ENCODE measurements at regions not wholly inside any gene's neighbourhood (a gene's known extent, or its start where the extent isn't known, plus 50 kb on each side); places are given as distances from the start of the nearest gene placed in this dataset.

- no peak overlapping the region for H3K9ac ChIP-seq (ENCODE audit: low read length)
- TF ChIP-seq EZH2 (IDR thresholded peaks at IDR 0.05; ENCODE audit: borderline replicate concordance, low read length) (no peak), CTCF (IDR thresholded peaks at IDR 0.05; ENCODE audit: low read length) (no peak)
- no peaks in the 10 kb centered on the region for H3K27me3 ChIP-seq (ENCODE audit: insufficient read depth, low read length)
- H3K4me2 ChIP-seq (ENCODE audit: low read length): no peak overlapping the region
- H3K36me3 ChIP-seq (ENCODE audit: insufficient read depth, low read length): no peaks in the 10 kb centered on the region
- no peaks in the 10 kb centered on the region for H4K20me1 ChIP-seq (ENCODE audit: insufficient read depth, low read length)
- no peaks in the 10 kb centered on the region for H3K9me3 ChIP-seq (ENCODE audit: low read length)
- no peaks in the 10 kb centered on the region for H3K4me1 ChIP-seq (ENCODE audit: insufficient read depth, low read length, severe bottlenecking)
- no peak overlapping the region for H3K27ac ChIP-seq (ENCODE audit: low read depth, low read length, poor library complexity, severe bottlenecking)
- no peaks in the 10 kb centered on the region for H3K79me2 ChIP-seq (ENCODE audit: insufficient read depth, low read length)
- no peaks in the 10 kb centered on the region for H3K9me2 ChIP-seq (ENCODE audit: low read depth, low read length)
- no peaks in the 10 kb centered on the region for H3F3A ChIP-seq (ENCODE audit: insufficient read depth, low read length)
- H2AFZ ChIP-seq (ENCODE audit: low read length): no peak overlapping the region
- no peak overlapping the region for H3K4me3 ChIP-seq (ENCODE audit: low read depth, low read length, poor library complexity, severe bottlenecking)
Observed at GRCh38 chr9:26142631-26143030, 464.4 kb upstream of the TUSC1 start.

GRCh38 chr9:26142201-26142600 lies 464.0 kb upstream of the TUSC1 start:
- no peak overlapping the region for H3K9ac ChIP-seq (ENCODE audit: low read length)
- H3K4me2 ChIP-seq (ENCODE audit: low read length): no peak overlapping the region
- H4K20me1 ChIP-seq (ENCODE audit: insufficient read depth, low read length): no peaks in the 10 kb centered on the region
- H3K36me3 ChIP-seq (ENCODE audit: insufficient read depth, low read length): no peaks in the 10 kb centered on the region
- H2AFZ ChIP-seq (ENCODE audit: low read length): no peak overlapping the region
- no peaks in the 10 kb centered on the region for H3K4me1 ChIP-seq (ENCODE audit: insufficient read depth, low read length, severe bottlenecking)
- no peaks in the 10 kb centered on the region for H3K27me3 ChIP-seq (ENCODE audit: insufficient read depth, low read length)
- no peak overlapping the region for H3K4me3 ChIP-seq (ENCODE audit: low read depth, low read length, poor library complexity, severe bottlenecking)
- no peaks in the 10 kb centered on the region for H3K9me3 ChIP-seq (ENCODE audit: low read length)
- H3F3A ChIP-seq (ENCODE audit: insufficient read depth, low read length): no peaks in the 10 kb centered on the region
- H3K27ac ChIP-seq (ENCODE audit: low read depth, low read length, poor library complexity, severe bottlenecking): no peak overlapping the region
- H3K79me2 ChIP-seq (ENCODE audit: insufficient read depth, low read length): no peaks in the 10 kb centered on the region
- H3K9me2 ChIP-seq (ENCODE audit: low read depth, low read length): no peaks in the 10 kb centered on the region
- TF ChIP-seq EZH2 (IDR thresholded peaks at IDR 0.05; ENCODE audit: borderline replicate concordance, low read length) (no peak), CTCF (IDR thresholded peaks at IDR 0.05; ENCODE audit: low read length) (no peak)

GRCh38 chr9:26133537-26133936 lies 455.3 kb upstream of the TUSC1 start:
- H3K4me3 ChIP-seq (ENCODE audit: low read depth, low read length, poor library complexity, severe bottlenecking): no peak overlapping the region
- H3K36me3 ChIP-seq (ENCODE audit: insufficient read depth, low read length): no peaks in the 10 kb centered on the region
- H3K4me1 ChIP-seq (ENCODE audit: insufficient read depth, low read length, severe bottlenecking): no peaks in the 10 kb centered on the region
- H3K79me2 ChIP-seq (ENCODE audit: insufficient read depth, low read length): no peaks in the 10 kb centered on the region
- H3K27me3 ChIP-seq (ENCODE audit: insufficient read depth, low read length): no peaks in the 10 kb centered on the region
- H3K4me2 ChIP-seq (ENCODE audit: low read length): no peak overlapping the region
- no peaks in the 10 kb centered on the region for H3F3A ChIP-seq (ENCODE audit: insufficient read depth, low read length)
- no peak overlapping the region for H2AFZ ChIP-seq (ENCODE audit: low read length)
- H3K9me2 ChIP-seq (ENCODE audit: low read depth, low read length): no peaks in the 10 kb centered on the region
- no peaks in the 10 kb centered on the region for H4K20me1 ChIP-seq (ENCODE audit: insufficient read depth, low read length)
- TF ChIP-seq EZH2 (IDR thresholded peaks at IDR 0.05; ENCODE audit: borderline replicate concordance, low read length) (no peak), CTCF (IDR thresholded peaks at IDR 0.05; ENCODE audit: low read length) (no peak)
- no peaks in the 10 kb centered on the region for H3K9me3 ChIP-seq (ENCODE audit: low read length)
- no peak overlapping the region for H3K27ac ChIP-seq (ENCODE audit: low read depth, low read length, poor library complexity, severe bottlenecking)
- no peak overlapping the region for H3K9ac ChIP-seq (ENCODE audit: low read length)
